ENCODE measurements at regions not wholly inside any gene's neighbourhood (a gene's known extent, or its start where the extent isn't known, plus 50 kb on each side); places are given as distances from the start of the nearest gene placed in this dataset.
A peak's percentile ranks its signal among the peaks of the same experiment; 100 is the strongest.

DNA sequence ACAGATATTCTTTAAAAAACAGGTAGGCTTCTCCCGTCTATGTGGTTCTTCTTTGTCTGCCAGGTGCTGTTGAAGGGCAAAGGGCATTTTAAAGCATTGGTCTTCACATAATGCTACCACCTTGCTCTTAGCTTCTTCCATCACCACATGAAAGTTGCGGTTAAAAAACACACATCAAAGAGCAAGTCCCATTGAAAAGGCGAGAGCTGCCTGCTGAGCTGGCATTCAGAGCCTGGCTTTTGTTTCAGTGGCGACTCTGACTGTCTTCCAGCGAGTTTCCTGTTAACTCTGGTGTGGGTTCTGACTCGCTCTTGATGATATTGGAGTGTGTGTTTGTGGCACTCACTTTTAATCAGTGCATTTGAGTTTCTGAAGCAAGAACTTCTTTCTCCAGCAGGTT, 624.9 kb upstream of the FANCL start:
- H3K4me3 ChIP-seq (ENCODE audit: low read depth, low read length) = no peak overlapping the region
- DNase-seq (ENCODE audit: low read depth) = no peak
- no peak for TF ChIP-seq CTCF (IDR thresholded peaks at IDR 0.05; ENCODE audit: low read depth, low read length, missing control alignments)

- TF ChIP-seq CTCF (IDR thresholded peaks at IDR 0.05; ENCODE audit: low read depth, low read length, missing control alignments) = no peak
- no peak overlapping the region for H3K4me3 ChIP-seq (ENCODE audit: low read depth, low read length)
- DNase-seq (ENCODE audit: low read depth) = peak; percentile 38
Observed at GRCh38 chr2:58865436-58865835, 624.3 kb upstream of the FANCL start.

DNA sequence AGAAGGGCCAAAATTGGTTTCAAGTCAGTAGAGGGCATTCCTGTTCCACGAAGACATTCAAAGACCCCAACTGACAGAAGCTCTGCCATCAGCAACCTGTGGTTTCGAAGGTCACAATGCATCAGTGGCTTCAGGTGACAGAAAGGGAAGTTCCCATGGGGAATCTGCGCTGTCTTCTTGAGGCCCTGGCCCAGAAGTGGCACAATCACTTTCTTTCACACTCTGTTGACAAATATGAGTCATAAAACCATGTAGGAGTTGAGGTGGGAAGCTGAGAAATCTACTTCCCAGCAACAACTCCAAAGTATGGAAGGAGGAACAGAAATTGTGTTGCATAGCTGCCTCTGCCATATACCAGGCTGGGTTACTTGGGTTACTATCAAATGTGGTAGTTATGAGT, 621.1 kb upstream of the FANCL start:
- TF ChIP-seq CTCF (IDR thresholded peaks at IDR 0.05; ENCODE audit: low read depth, low read length, missing control alignments) = no peak
- H3K4me3 ChIP-seq (ENCODE audit: low read depth, low read length) = no peak overlapping the region
- peak; percentile 25 for DNase-seq (ENCODE audit: low read depth)

- DNase-seq (ENCODE audit: low read depth) = no peak
- TF ChIP-seq CTCF (IDR thresholded peaks at IDR 0.05; ENCODE audit: low read depth, low read length, missing control alignments) = no peak
- H3K4me3 ChIP-seq (ENCODE audit: low read depth, low read length) = no peak overlapping the region
Observed at GRCh38 chr2:58860586-58860985, 619.5 kb upstream of the FANCL start.

DNA sequence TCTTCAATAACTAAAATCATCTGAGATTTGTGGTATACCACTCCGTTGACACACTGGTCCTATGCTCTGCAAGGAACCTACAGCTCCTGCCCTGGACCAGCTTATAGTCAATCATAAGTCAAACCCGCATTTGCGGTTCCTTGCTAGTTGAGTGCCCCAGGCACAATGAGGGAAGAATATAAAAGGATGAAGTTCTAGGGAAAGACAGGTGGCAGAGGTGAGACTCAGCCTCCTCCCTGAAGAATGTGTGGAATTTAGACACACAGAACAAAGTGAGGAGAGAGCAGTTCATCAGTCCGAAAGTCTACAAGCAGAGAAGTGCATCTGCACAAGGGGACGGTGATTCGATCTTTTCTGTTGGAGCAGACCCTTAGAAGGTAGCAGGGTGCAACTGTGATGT, 615.0 kb upstream of the FANCL start:
- no peak for DNase-seq (ENCODE audit: low read depth)
- no peak overlapping the region for H3K4me3 ChIP-seq (ENCODE audit: low read depth, low read length)
- no peak for TF ChIP-seq CTCF (IDR thresholded peaks at IDR 0.05; ENCODE audit: low read depth, low read length, missing control alignments)

DNA sequence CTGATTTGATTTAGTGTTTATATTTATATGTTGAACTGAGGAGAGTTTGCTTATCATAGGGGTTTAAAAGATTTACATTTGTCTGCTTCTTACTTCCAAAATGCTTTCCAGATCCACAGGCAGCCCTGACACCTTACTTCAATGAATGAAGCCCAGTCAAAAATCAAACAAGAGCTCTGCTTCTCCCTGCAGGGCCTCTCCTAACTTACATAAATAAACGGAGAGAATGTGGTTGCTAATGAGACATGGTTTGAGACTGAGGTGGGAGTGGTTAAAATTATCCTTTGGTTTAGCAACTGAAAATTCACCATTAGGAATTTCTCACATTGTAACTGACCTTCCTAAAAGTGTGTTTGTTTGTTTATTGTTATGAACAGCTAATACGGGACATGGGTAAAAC, 612.3 kb upstream of the FANCL start:
- no peak for TF ChIP-seq CTCF (IDR thresholded peaks at IDR 0.05; ENCODE audit: low read depth, low read length, missing control alignments)
- DNase-seq (ENCODE audit: low read depth) = no peak
- no peak overlapping the region for H3K4me3 ChIP-seq (ENCODE audit: low read depth, low read length)

DNA sequence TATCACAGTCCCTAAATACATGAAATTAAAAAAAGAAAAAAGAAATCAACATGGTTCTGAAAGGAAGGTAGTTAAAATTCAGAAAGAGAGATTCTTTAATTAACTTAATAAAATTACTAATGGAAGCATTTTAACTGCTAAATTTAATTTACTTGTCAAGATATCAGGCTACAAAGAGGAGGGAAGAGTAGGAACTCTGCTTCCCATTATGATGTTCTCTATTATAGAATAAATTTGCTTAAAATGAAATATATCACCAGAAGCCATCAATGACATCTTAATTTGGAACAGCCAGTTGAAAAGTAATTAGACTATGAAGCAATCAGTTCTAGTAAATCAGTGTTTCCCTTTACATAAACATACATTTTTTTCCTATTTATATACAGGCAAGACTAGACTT, 611.8 kb upstream of the FANCL start:
- H3K4me3 ChIP-seq (ENCODE audit: low read depth, low read length) = no peak overlapping the region
- TF ChIP-seq CTCF (IDR thresholded peaks at IDR 0.05; ENCODE audit: low read depth, low read length, missing control alignments) = no peak
- DNase-seq (ENCODE audit: low read depth) = no peak
